ENCODE measurements at regions not wholly inside any gene's neighbourhood (a gene's known extent, or its start where the extent isn't known, plus 50 kb on each side); places are given as distances from the start of the nearest gene placed in this dataset.

GRCh38 chr4:145388043-145388442 lies 93.6 kb upstream of the SMAD1 start:
- TF ChIP-seq JUND (IDR thresholded peaks at IDR 0.05; ENCODE audit: low read depth): no peak
- DNase-seq (ENCODE audit: low read depth in 1 of 2, low spot score in 1 of 2): no peak
- in situ Hi-C loops (cut with HindIII; ENCODE audit: low pct_unique_long_range_greater_than_20kb, low sequenced_read_pairs): no loop called here

GRCh38 chr4:145387079-145387478 lies 94.6 kb upstream of the SMAD1 start:
- no peak for TF ChIP-seq JUND (IDR thresholded peaks at IDR 0.05; ENCODE audit: low read depth)
- no peak for DNase-seq (ENCODE audit: low read depth in 1 of 2, low spot score in 1 of 2)
- in situ Hi-C loops (cut with HindIII; ENCODE audit: low pct_unique_long_range_greater_than_20kb, low sequenced_read_pairs): no loop called here

- in situ Hi-C loops (cut with HindIII; ENCODE audit: low pct_unique_long_range_greater_than_20kb, low sequenced_read_pairs): no loop called here
- no peak for TF ChIP-seq JUND (IDR thresholded peaks at IDR 0.05; ENCODE audit: low read depth)
- no peak for DNase-seq (ENCODE audit: low read depth in 1 of 2, low spot score in 1 of 2)
These were observed 100.5 kb upstream of the SMAD1 start for GRCh38 chr4:145381163-145381562.

GRCh38 chr4:145380123-145380522 lies 101.5 kb upstream of the SMAD1 start:
- no peak for DNase-seq (ENCODE audit: low read depth in 1 of 2, low spot score in 1 of 2)
- in situ Hi-C loops (cut with HindIII; ENCODE audit: low pct_unique_long_range_greater_than_20kb, low sequenced_read_pairs): no loop called here
- no peak for TF ChIP-seq JUND (IDR thresholded peaks at IDR 0.05; ENCODE audit: low read depth)

- no peak for DNase-seq (ENCODE audit: low read depth in 1 of 2, low spot score in 1 of 2)
- in situ Hi-C loops (cut with HindIII; ENCODE audit: low pct_unique_long_range_greater_than_20kb, low sequenced_read_pairs): no loop called here
- TF ChIP-seq JUND (IDR thresholded peaks at IDR 0.05; ENCODE audit: low read depth): no peak
These were observed 106.2 kb upstream of the SMAD1 start for GRCh38 chr4:145375416-145375815.

- in situ Hi-C loops (cut with HindIII; ENCODE audit: low pct_unique_long_range_greater_than_20kb, low sequenced_read_pairs): no loop called here
These were observed 129.1 kb upstream of the SMAD1 start for GRCh38 chr4:145352438-145353145.

GRCh38 chr4:145351922-145352321 lies 129.7 kb upstream of the SMAD1 start:
- DNase-seq (ENCODE audit: low read depth in 1 of 2, low spot score in 1 of 2): no peak
- no peak for TF ChIP-seq JUND (IDR thresholded peaks at IDR 0.05; ENCODE audit: low read depth)
- in situ Hi-C loops (cut with HindIII; ENCODE audit: low pct_unique_long_range_greater_than_20kb, low sequenced_read_pairs): no loop called here

More at GRCh38 chr4:145352438-145353145, 129.1 kb upstream of the SMAD1 start:
- no peak for TF ChIP-seq JUND (IDR thresholded peaks at IDR 0.05; ENCODE audit: low read depth)
- no peak for DNase-seq (ENCODE audit: low read depth in 1 of 2, low spot score in 1 of 2)

- in situ Hi-C loops (cut with HindIII; ENCODE audit: low pct_unique_long_range_greater_than_20kb, low sequenced_read_pairs): no loop called here
- DNase-seq (ENCODE audit: low read depth in 1 of 2, low spot score in 1 of 2): no peak
- TF ChIP-seq JUND (IDR thresholded peaks at IDR 0.05; ENCODE audit: low read depth): no peak
These were observed 130.5 kb upstream of the SMAD1 start for GRCh38 chr4:145351162-145351561.

GRCh38 chr4:145348291-145348690 lies 133.4 kb upstream of the SMAD1 start:
- no peak for DNase-seq (ENCODE audit: low read depth in 1 of 2, low spot score in 1 of 2)

GRCh38 chr4:145347684-145348083 lies 134.0 kb upstream of the SMAD1 start:
- TF ChIP-seq JUND (IDR thresholded peaks at IDR 0.05; ENCODE audit: low read depth): no peak
- in situ Hi-C loops (cut with HindIII; ENCODE audit: low pct_unique_long_range_greater_than_20kb, low sequenced_read_pairs): no loop called here

More at GRCh38 chr4:145348291-145348690, 133.4 kb upstream of the SMAD1 start:
- in situ Hi-C loops (cut with HindIII; ENCODE audit: low pct_unique_long_range_greater_than_20kb, low sequenced_read_pairs): no loop called here
- TF ChIP-seq JUND (IDR thresholded peaks at IDR 0.05; ENCODE audit: low read depth): no peak

GRCh38 chr4:145346081-145346480 lies 135.6 kb upstream of the SMAD1 start:
- in situ Hi-C loops (cut with HindIII; ENCODE audit: low pct_unique_long_range_greater_than_20kb, low sequenced_read_pairs): no loop called here
- DNase-seq (ENCODE audit: low read depth in 1 of 2, low spot score in 1 of 2): no peak

More at GRCh38 chr4:145347684-145348083, 134.0 kb upstream of the SMAD1 start:
- DNase-seq (ENCODE audit: low read depth in 1 of 2, low spot score in 1 of 2): no peak

GRCh38 chr4:145345401-145345800 lies 136.3 kb upstream of the SMAD1 start:
- no peak for DNase-seq (ENCODE audit: low read depth in 1 of 2, low spot score in 1 of 2)
- in situ Hi-C loops (cut with HindIII; ENCODE audit: low pct_unique_long_range_greater_than_20kb, low sequenced_read_pairs): no loop called here
- TF ChIP-seq JUND (IDR thresholded peaks at IDR 0.05; ENCODE audit: low read depth): no peak

More at GRCh38 chr4:145346081-145346480, 135.6 kb upstream of the SMAD1 start:
- no peak for TF ChIP-seq JUND (IDR thresholded peaks at IDR 0.05; ENCODE audit: low read depth)

- DNase-seq (ENCODE audit: low read depth in 1 of 2, low spot score in 1 of 2): no peak
- in situ Hi-C loops (cut with HindIII; ENCODE audit: low pct_unique_long_range_greater_than_20kb, low sequenced_read_pairs): no loop called here
- no peak for TF ChIP-seq JUND (IDR thresholded peaks at IDR 0.05; ENCODE audit: low read depth)
These were observed 140.3 kb upstream of the SMAD1 start for GRCh38 chr4:145341381-145341780.
